A673 (cell line): ENCODE measurements at regions not wholly inside any gene's neighbourhood (a gene's known extent, or its start where the extent isn't known, plus 50 kb on each side); places are given as distances from the start of the nearest gene placed in this dataset.

Experiments
- CTCF ChIP-seq: fragments of 300-800, 200-600 bp; sonication (generic); conservative IDR thresholded peaks from 2 replicates; pipeline ENCODE4 v1.5.1; 2017; ENCODE audit warnings: low read depth, mild to moderate bottlenecking, antibody characterized with exemption, low read length, moderate library complexity, mixed read lengths
- EZH2 ChIP-seq: fragments of 200-600 bp; sonication (generic); IDR thresholded peaks from 2 replicates; pipeline ENCODE4 v1.6.1; 2017; ENCODE audit warnings: borderline replicate concordance, low read depth, mild to moderate bottlenecking, mixed read lengths, antibody characterized with exemption, low read length; ENCODE audit not compliant: poor library complexity, severe bottlenecking

- TF ChIP-seq CTCF: no peak
- TF ChIP-seq EZH2: no peak
Observed at GRCh38 chr12:84643993-84644392, 268.6 kb downstream of the SLC6A15 start.
